NT2/D1 (cell line): ENCODE measurements at regions not wholly inside any gene's neighbourhood (a gene's known extent, or its start where the extent isn't known, plus 50 kb on each side); places are given as distances from the start of the nearest gene placed in this dataset.

Source experiments
- DNase-seq: peaks from one replicate; pipeline ENCODE4 v3.0.0-alpha.2; 2011; ENCODE audit warnings: low read depth, low spot score
- H3K27me3 ChIP-seq: 2 replicates; pipeline ENCODE4 v1.6.0; 2011; ENCODE audit warnings: mild to moderate bottlenecking; ENCODE audit not compliant: insufficient read length, insufficient read depth
- H3K36me3 ChIP-seq: 2 replicates; pipeline ENCODE4 v1.6.1; 2011; ENCODE audit warnings: mild to moderate bottlenecking, low read length, mixed read lengths; ENCODE audit not compliant: insufficient read depth, insufficient read length
- H3K4me1 ChIP-seq: 2 replicates; pipeline ENCODE4 v1.5.1; 2011; ENCODE audit not compliant: insufficient read depth, insufficient read length
- H3K4me3 ChIP-seq: 2 replicates; pipeline ENCODE4 v1.5.1; 2011; ENCODE audit warnings: low read depth; ENCODE audit not compliant: insufficient read length
- H3K9ac ChIP-seq: 2 replicates; pipeline ENCODE4 v1.6.0; 2011; ENCODE audit warnings: low read depth; ENCODE audit not compliant: insufficient read length
- H3K9me3 ChIP-seq: 2 replicates; pipeline ENCODE4 v1.5.1; 2011; ENCODE audit warnings: mild to moderate bottlenecking, low read length; ENCODE audit not compliant: insufficient read depth
- SUZ12 ChIP-seq: IDR thresholded peaks from 2 replicates; pipeline ENCODE4 v1.6.1; 2011; ENCODE audit not compliant: insufficient read length, insufficient read depth; ENCODE audit errors: extremely low read depth
- YY1 ChIP-seq: IDR thresholded peaks from 2 replicates; pipeline ENCODE4 v1.6.1; 2011; ENCODE audit not compliant: insufficient read length, insufficient read depth
- ZNF274 ChIP-seq: IDR thresholded peaks from 2 replicates; pipeline ENCODE4 v1.6.1; 2011; ENCODE audit warnings: mild to moderate bottlenecking, low read depth, low read length

GRCh38 chr20:41996951-41997350 is 378.8 kb upstream of the CHD6 start:
- no peaks in the 10 kb centered on the region for H3K4me1 ChIP-seq

GRCh38 chr20:41992481-41992880 is 374.3 kb upstream of the CHD6 start:
- H3K9me3 ChIP-seq: no peaks in the 10 kb centered on the region
- H3K36me3 ChIP-seq: no peaks in the 10 kb centered on the region
- H3K4me1 ChIP-seq: no peaks in the 10 kb centered on the region
- DNase-seq: no peak
- no peak overlapping the region for H3K4me3 ChIP-seq
- no peaks in the 10 kb centered on the region for H3K27me3 ChIP-seq
- no peak for TF ChIP-seq YY1
- no peak for TF ChIP-seq ZNF274
- H3K9ac ChIP-seq: no peak overlapping the region

More at GRCh38 chr20:41996951-41997350, 378.8 kb upstream of the CHD6 start:
- Histone ChIP-seq H3K9ac (no peak overlapping the region), H3K4me3 (no peak overlapping the region), H3K36me3 (no peaks in the 10 kb centered on the region), H3K9me3 (no peaks in the 10 kb centered on the region), H3K27me3 (no peaks in the 10 kb centered on the region)
- TF ChIP-seq SUZ12: no peak
- no peak for TF ChIP-seq YY1
- no peak for TF ChIP-seq ZNF274
- DNase-seq: no peak

- H3K4me3 ChIP-seq: no peak overlapping the region
- no peaks in the 10 kb centered on the region for H3K9me3 ChIP-seq
- no peaks in the 10 kb centered on the region for H3K4me1 ChIP-seq
- H3K36me3 ChIP-seq: no peaks in the 10 kb centered on the region
- no peaks in the 10 kb centered on the region for H3K27me3 ChIP-seq
- TF ChIP-seq ZNF274 (no peak), SUZ12 (no peak), YY1 (no peak)
- no peak overlapping the region for H3K9ac ChIP-seq
- no peak for DNase-seq
These were observed 373.2 kb upstream of the CHD6 start for GRCh38 chr20:41991412-41991811.

- DNase-seq: no peak
- Histone ChIP-seq H3K9ac (no peak overlapping the region), H3K4me3 (no peak overlapping the region), H3K4me1 (no peaks in the 10 kb centered on the region), H3K36me3 (no peaks in the 10 kb centered on the region), H3K27me3 (no peaks in the 10 kb centered on the region), H3K9me3 (no peaks in the 10 kb centered on the region)
- TF ChIP-seq SUZ12 (no peak), YY1 (no peak)
These were observed 371.9 kb upstream of the CHD6 start for GRCh38 chr20:41989935-41990635.

GRCh38 chr20:41989039-41989679 is 371.0 kb upstream of the CHD6 start:
- Histone ChIP-seq H3K27me3 (no peaks in the 10 kb centered on the region), H3K36me3 (no peaks in the 10 kb centered on the region), H3K4me1 (no peaks in the 10 kb centered on the region), H3K9ac (no peak overlapping the region), H3K4me3 (no peak overlapping the region), H3K9me3 (no peaks in the 10 kb centered on the region)
- no peak for DNase-seq
- TF ChIP-seq YY1 (no peak), SUZ12 (no peak), ZNF274 (no peak)

- Histone ChIP-seq H3K36me3 (no peaks in the 10 kb centered on the region), H3K4me1 (no peaks in the 10 kb centered on the region), H3K4me3 (no peak overlapping the region), H3K9me3 (no peaks in the 10 kb centered on the region), H3K27me3 (no peaks in the 10 kb centered on the region), H3K9ac (no peak overlapping the region)
- TF ChIP-seq ZNF274 (no peak), SUZ12 (no peak), YY1 (no peak)
- no peak for DNase-seq
These were observed 365.9 kb upstream of the CHD6 start for GRCh38 chr20:41984031-41984430.

GRCh38 chr20:41983159-41983558 is 365.0 kb upstream of the CHD6 start:
- no peak for DNase-seq
- Histone ChIP-seq H3K27me3 (no peaks in the 10 kb centered on the region), H3K4me1 (no peaks in the 10 kb centered on the region), H3K4me3 (no peak overlapping the region), H3K36me3 (no peaks in the 10 kb centered on the region), H3K9me3 (no peaks in the 10 kb centered on the region), H3K9ac (no peak overlapping the region)
- TF ChIP-seq ZNF274 (no peak), SUZ12 (no peak), YY1 (no peak)
